BJ (cell line): ENCODE measurements at regions not wholly inside any gene's neighbourhood (a gene's known extent, or its start where the extent isn't known, plus 50 kb on each side); places are given as distances from the start of the nearest gene placed in this dataset.

ENCODE experiments used
- CTCF ChIA-PET: fragments of 350-600 bp; formaldehyde crosslinking; extraction: SDS; loops from one replicate; lab custom pipeline; 2021; ENCODE audit warnings: antibody characterized with exemption, inconsistent platforms; lab: Yijun Ruan, JAX
- POLR2A ChIA-PET: fragments of 300-600 bp; sonication (Branson Sonifier 250); formaldehyde crosslinking; extraction: SDS; loops from one replicate; lab custom pipeline; 2021; ENCODE audit warnings: antibody characterized with exemption; lab: Charles Lee
- DNase-seq: peaks from one replicate; pipeline ENCODE4 v3.0.0-alpha.2; 2011; ENCODE audit warnings: low read depth
- H3K27me3 ChIP-seq: 2 replicates; pipeline ENCODE4 v1.6.0; 2011; ENCODE audit warnings: low read length; ENCODE audit not compliant: control insufficient read depth, insufficient read depth
- H3K36me3 ChIP-seq: 2 replicates; pipeline ENCODE4 v1.5.1; 2011; ENCODE audit warnings: low read length; ENCODE audit not compliant: control insufficient read depth, insufficient read depth
- H3K4me3 ChIP-seq: 2 replicates; pipeline ENCODE4 v1.5.1; 2011; ENCODE audit warnings: low read depth, mild to moderate bottlenecking, control low read depth, low read length
- CTCF ChIP-seq: IDR thresholded peaks from 2 replicates; pipeline ENCODE4 v1.5.1; 2011; ENCODE audit warnings: low read depth, mild to moderate bottlenecking, control low read depth, inconsistent platforms, low read length, moderate library complexity; ENCODE audit not compliant: insufficient read depth

DNA sequence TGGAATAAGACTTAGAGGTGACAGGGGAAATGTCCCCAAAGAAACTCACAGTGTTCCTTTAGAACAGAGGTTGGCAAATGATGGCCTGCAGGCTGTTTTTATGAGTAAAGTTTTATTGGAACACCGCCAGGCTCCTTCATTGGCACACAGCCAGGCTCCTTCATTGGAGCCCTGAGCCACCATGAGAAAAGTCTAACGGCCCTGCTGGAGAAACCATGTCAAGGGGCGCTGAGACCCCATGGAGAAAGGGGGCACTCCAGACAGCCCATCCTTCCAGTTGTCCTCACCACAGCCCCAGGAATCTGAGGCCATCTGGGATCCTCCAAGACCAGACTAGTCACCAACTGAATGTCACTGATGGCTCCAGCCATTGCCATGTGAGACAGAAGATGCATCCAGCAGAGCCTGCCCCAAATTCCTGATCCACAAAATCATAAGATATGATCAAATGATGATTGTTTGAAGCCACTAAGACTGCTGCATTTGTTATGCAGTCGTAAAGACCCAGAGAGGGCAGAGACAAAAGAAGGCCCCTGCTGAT is 88.2 kb upstream of the GPR26 start:
- H3K36me3 ChIP-seq = no peaks in the 10 kb centered on the region
- CTCF ChIA-PET = interaction anchor here (8.1 kb wide), 1 partner anchor 388 kb away, joined by 179 read pairs; no protein-coding TSS in a partner anchor
- POLR2A ChIA-PET = no interaction called here
- no peak overlapping the region for H3K4me3 ChIP-seq
- no peak for TF ChIP-seq CTCF
- DNase-seq = no peak
- no peaks in the 10 kb centered on the region; the same call in 1 of the 2 replicates for H3K27me3 ChIP-seq

DNA sequence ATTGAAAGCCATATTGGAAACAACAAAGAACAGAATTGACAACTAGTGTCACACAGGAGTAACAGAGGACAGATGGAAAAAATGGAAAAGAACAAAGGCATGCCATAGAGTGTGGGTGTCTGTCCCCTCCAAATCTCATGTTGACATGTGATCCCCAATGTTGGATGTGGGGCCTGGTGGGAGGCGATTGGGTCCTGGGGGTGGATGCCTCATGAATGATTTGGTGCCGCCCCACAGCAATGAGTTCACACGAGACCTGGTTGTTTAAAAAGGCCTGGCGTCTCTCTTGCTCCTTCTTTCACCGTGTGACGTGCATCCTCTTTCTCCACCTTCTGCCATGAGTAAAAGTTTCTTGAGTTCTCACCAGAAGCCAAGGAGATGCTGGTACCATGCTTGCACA is 87.4 kb upstream of the GPR26 start:
- DNase-seq = no peak
- POLR2A ChIA-PET = no interaction called here
- H3K27me3 ChIP-seq = peaks cover 3% of the 10 kb centered on the region
- H3K4me3 ChIP-seq = no peak overlapping the region
- no peaks in the 10 kb centered on the region for H3K36me3 ChIP-seq
- no peak for TF ChIP-seq CTCF
- CTCF ChIA-PET = interaction anchor here (8.1 kb wide), 1 partner anchor 387 kb away, joined by 179 read pairs; no protein-coding TSS in a partner anchor

GRCh38 chr10:123579675-123580074 is 86.5 kb upstream of the GPR26 start:
- ChIA-PET CTCF (interaction anchor here (1.0 to 8.1 kb wide), 3 partner anchors 9 to 395 kb away, joined by 3 to 179 read pairs (median 21); no protein-coding TSS in a partner anchor), POLR2A (no interaction called here)
- TF ChIP-seq CTCF = no peak
- no peak overlapping the region for H3K4me3 ChIP-seq
- H3K27me3 ChIP-seq = peaks cover 3% of the 10 kb centered on the region
- no peaks in the 10 kb centered on the region for H3K36me3 ChIP-seq
- DNase-seq = no peak

- no peak for DNase-seq
- Histone ChIP-seq H3K36me3 (no peaks in the 10 kb centered on the region), H3K27me3 (peaks cover 3% of the 10 kb centered on the region), H3K4me3 (no peak overlapping the region)
- ChIA-PET CTCF (interaction anchor here (0.6 to 8.1 kb wide), 5 partner anchors 10 to 532 kb away, joined by 3 to 179 read pairs (median 6); no protein-coding TSS in a partner anchor), POLR2A (no interaction called here)
- no peak for TF ChIP-seq CTCF
Observed at GRCh38 chr10:123580426-123580825, 85.7 kb upstream of the GPR26 start.

- Histone ChIP-seq H3K36me3 (no peaks in the 10 kb centered on the region), H3K27me3 (peaks cover 3% of the 10 kb centered on the region), H3K4me3 (no peak overlapping the region)
- CTCF ChIA-PET = interaction anchor here (0.7 to 8.1 kb wide), 8 partner anchors 12 to 393 kb away, joined by 3 to 179 read pairs (median 4); no protein-coding TSS in a partner anchor
- TF ChIP-seq CTCF = no peak
- POLR2A ChIA-PET = no interaction called here
- no peak for DNase-seq
Observed at GRCh38 chr10:123581656-123582055, 84.5 kb upstream of the GPR26 start.
